Activated T-cell treated with anti-CD3 and anti-CD28 coated beads for 48 hours (primary cell): ENCODE measurements at regions not wholly inside any gene's neighbourhood (a gene's known extent, or its start where the extent isn't known, plus 50 kb on each side); places are given as distances from the start of the nearest gene placed in this dataset.
A peak's percentile ranks its signal among the peaks of the same experiment; 100 is the strongest.

Source experiments
- DNase-seq: peaks from one replicate; pipeline ENCODE4 v3.0.0-alpha.2; 2020; ENCODE audit warnings: low read depth

GRCh38 chr14:22039938-22040780, 366.5 kb upstream of the OR4E1 start:
- DNase-seq, result peak; percentile 12

GRCh38 chr14:22036541-22037239, 363.1 kb upstream of the OR4E1 start:
- no peak for DNase-seq

- DNase-seq, result no peak
Measured at GRCh38 chr14:22026527-22026926, 352.9 kb upstream of the OR4E1 start.

- no peak for DNase-seq
Measured at GRCh38 chr14:22025879-22026278, 352.3 kb upstream of the OR4E1 start.

- no peak for DNase-seq
Measured at GRCh38 chr14:22024137-22024536, 350.5 kb upstream of the OR4E1 start.

- no peak for DNase-seq
Measured at GRCh38 chr14:22018890-22019289, 345.3 kb upstream of the OR4E1 start.

GRCh38 chr14:22012452-22012851, 338.8 kb upstream of the OR4E1 start:
- no peak for DNase-seq

GRCh38 chr14:22011253-22011642, 337.6 kb upstream of the OR4E1 start:
- DNase-seq, result no peak

GRCh38 chr14:22010545-22011252, 337.1 kb upstream of the OR4E1 start:
- DNase-seq, result no peak

GRCh38 chr14:22008766-22009165, 335.1 kb upstream of the OR4E1 start:
- DNase-seq, result no peak

- DNase-seq, result no peak
Measured at GRCh38 chr14:22007784-22008412, 334.3 kb upstream of the OR4E1 start.

- DNase-seq, result no peak
Measured at GRCh38 chr14:22007363-22007762, 333.7 kb upstream of the OR4E1 start.

- no peak for DNase-seq
Measured at GRCh38 chr14:22003461-22003860, 329.8 kb upstream of the OR4E1 start.

- peak; percentile 56 for DNase-seq
Measured at GRCh38 chr14:22002860-22003284, 329.3 kb upstream of the OR4E1 start.

- DNase-seq, result no peak
Measured at GRCh38 chr14:21999402-21999801, 325.8 kb upstream of the OR4E1 start.

- no peak for DNase-seq
Measured at GRCh38 chr14:21997300-21997699, 323.7 kb upstream of the OR4E1 start.

GRCh38 chr14:21995332-21995731, 321.7 kb upstream of the OR4E1 start:
- no peak for DNase-seq

- no peak for DNase-seq
Measured at GRCh38 chr14:21993837-21994236, 320.2 kb upstream of the OR4E1 start.

- no peak for DNase-seq
Measured at GRCh38 chr14:21993070-21993469, 319.5 kb upstream of the OR4E1 start.

GRCh38 chr14:21991130-21991529, 317.5 kb upstream of the OR4E1 start:
- DNase-seq, result no peak

GRCh38 chr14:21990116-21990515, 316.5 kb upstream of the OR4E1 start:
- no peak for DNase-seq

GRCh38 chr14:21989090-21989489, 315.5 kb upstream of the OR4E1 start:
- DNase-seq, result no peak
